Uterus (tissue), 2 donors: ENCODE measurements at regions not wholly inside any gene's neighbourhood (a gene's known extent, or its start where the extent isn't known, plus 50 kb on each side); places are given as distances from the start of the nearest gene placed in this dataset.

Source experiments
- CTCF ChIP-seq, 4 experiments: fragments of 200-600 bp in 2 of 4; fragments of 450-650 bp in 2 of 4; sonication (generic) in 2 of 4; IDR thresholded peaks; one replicate each; pipeline ENCODE4 v1.5.1; 2016 to 2019; ENCODE audit warnings: antibody characterized with exemption in 4 of 4, mild to moderate bottlenecking in 2 of 4, moderate library complexity in 1 of 4
- POLR2A ChIP-seq, 2 donors: fragments of 450-650 bp; IDR thresholded peaks; one replicate each; pipeline ENCODE4 v1.6.1; 2016; ENCODE audit warnings: antibody characterized with exemption in 2 of 2, mild to moderate bottlenecking in 1 of 2, moderate library complexity in 1 of 2

- TF ChIP-seq POLR2A (IDR thresholded peaks at IDR 0.05) (no peak), CTCF (IDR thresholded peaks at IDR 0.05) (no peak)
These were observed 256.5 kb downstream of the TENT5A start for GRCh38 chr6:81495999-81496398.
